ENCODE measurements at regions not wholly inside any gene's neighbourhood (a gene's known extent, or its start where the extent isn't known, plus 50 kb on each side); places are given as distances from the start of the nearest gene placed in this dataset.

- no peak for DNase-seq (ENCODE audit: low read depth)
- no peak overlapping the region for H3K4me3 ChIP-seq (ENCODE audit: low read depth, low read length)
- TF ChIP-seq MYC (IDR thresholded peaks at IDR 0.05; ENCODE audit: low read depth, low read length) = no peak
Measured at GRCh38 chr10:3592424-3592823, 192.6 kb downstream of the KLF6 start.

GRCh38 chr10:3588816-3589215, 196.2 kb downstream of the KLF6 start:
- DNase-seq (ENCODE audit: low read depth) = no peak
- no peak overlapping the region for H3K4me3 ChIP-seq (ENCODE audit: low read depth, low read length)
- TF ChIP-seq POLR2A (IDR thresholded peaks at IDR 0.05; ENCODE audit: extremely low read depth, insufficient read length) (no peak), CTCF (IDR thresholded peaks at IDR 0.05; ENCODE audit: low read depth, low read length) (no peak), MAX (IDR thresholded peaks at IDR 0.05; ENCODE audit: low read depth, low read length) (no peak), MYC (IDR thresholded peaks at IDR 0.05; ENCODE audit: low read depth, low read length) (no peak)

GRCh38 chr10:3588346-3588745, 196.7 kb downstream of the KLF6 start:
- H3K4me3 ChIP-seq (ENCODE audit: low read depth, low read length) = no peak overlapping the region
- TF ChIP-seq POLR2A (IDR thresholded peaks at IDR 0.05; ENCODE audit: extremely low read depth, insufficient read length) (no peak), MYC (IDR thresholded peaks at IDR 0.05; ENCODE audit: low read depth, low read length) (no peak), CTCF (IDR thresholded peaks at IDR 0.05; ENCODE audit: low read depth, low read length) (no peak), MAX (IDR thresholded peaks at IDR 0.05; ENCODE audit: low read depth, low read length) (no peak)
- DNase-seq (ENCODE audit: low read depth) = no peak

- H3K4me3 ChIP-seq (ENCODE audit: low read depth, low read length) = no peak overlapping the region
- DNase-seq (ENCODE audit: low read depth) = no peak
- no peak for TF ChIP-seq MAX (IDR thresholded peaks at IDR 0.05; ENCODE audit: low read depth, low read length)
- no peak for TF ChIP-seq POLR2A (IDR thresholded peaks at IDR 0.05; ENCODE audit: extremely low read depth, insufficient read length)
- no peak for TF ChIP-seq MYC (IDR thresholded peaks at IDR 0.05; ENCODE audit: low read depth, low read length)
- no peak for TF ChIP-seq CTCF (IDR thresholded peaks at IDR 0.05; ENCODE audit: low read depth, low read length)
Measured at GRCh38 chr10:3584926-3585784, 199.9 kb downstream of the KLF6 start.

- no peak overlapping the region for H3K4me3 ChIP-seq (ENCODE audit: low read depth, low read length)
- no peak for DNase-seq (ENCODE audit: low read depth)
- TF ChIP-seq MYC (IDR thresholded peaks at IDR 0.05; ENCODE audit: low read depth, low read length) (no peak), MAX (IDR thresholded peaks at IDR 0.05; ENCODE audit: low read depth, low read length) (no peak), CTCF (IDR thresholded peaks at IDR 0.05; ENCODE audit: low read depth, low read length) (no peak), POLR2A (IDR thresholded peaks at IDR 0.05; ENCODE audit: extremely low read depth, insufficient read length) (no peak)
Measured at GRCh38 chr10:3580565-3580964, 204.4 kb downstream of the KLF6 start.

- TF ChIP-seq POLR2A (IDR thresholded peaks at IDR 0.05; ENCODE audit: extremely low read depth, insufficient read length) (no peak), MYC (IDR thresholded peaks at IDR 0.05; ENCODE audit: low read depth, low read length) (no peak), CTCF (IDR thresholded peaks at IDR 0.05; ENCODE audit: low read depth, low read length) (no peak), MAX (IDR thresholded peaks at IDR 0.05; ENCODE audit: low read depth, low read length) (no peak)
- no peak overlapping the region for H3K4me3 ChIP-seq (ENCODE audit: low read depth, low read length)
- DNase-seq (ENCODE audit: low read depth) = no peak
Measured at GRCh38 chr10:3579845-3580244, 205.2 kb downstream of the KLF6 start.
